Body of pancreas (tissue), 4 donors: ENCODE measurements at regions not wholly inside any gene's neighbourhood (a gene's known extent, or its start where the extent isn't known, plus 50 kb on each side); places are given as distances from the start of the nearest gene placed in this dataset.

Source experiments
- POLR2A ChIP-seq, 3 donors: fragments of 450-650 bp; IDR thresholded peaks; one replicate each; pipeline ENCODE4 v1.6.1; 2016; ENCODE audit warnings: antibody characterized with exemption in 3 of 3, mild to moderate bottlenecking in 2 of 3
- TF ChIP-seq, protein P1 (sequence below), 7 experiments: fragments of 450-650 bp in 4 of 7; fragments of 200-600 bp in 3 of 7; sonication (generic) in 3 of 7; IDR thresholded peaks; one replicate each; pipeline ENCODE4 v1.5.1; 2016 to 2019; ENCODE audit warnings: antibody characterized with exemption in 7 of 7

- TF ChIP-seq, protein P1, sequence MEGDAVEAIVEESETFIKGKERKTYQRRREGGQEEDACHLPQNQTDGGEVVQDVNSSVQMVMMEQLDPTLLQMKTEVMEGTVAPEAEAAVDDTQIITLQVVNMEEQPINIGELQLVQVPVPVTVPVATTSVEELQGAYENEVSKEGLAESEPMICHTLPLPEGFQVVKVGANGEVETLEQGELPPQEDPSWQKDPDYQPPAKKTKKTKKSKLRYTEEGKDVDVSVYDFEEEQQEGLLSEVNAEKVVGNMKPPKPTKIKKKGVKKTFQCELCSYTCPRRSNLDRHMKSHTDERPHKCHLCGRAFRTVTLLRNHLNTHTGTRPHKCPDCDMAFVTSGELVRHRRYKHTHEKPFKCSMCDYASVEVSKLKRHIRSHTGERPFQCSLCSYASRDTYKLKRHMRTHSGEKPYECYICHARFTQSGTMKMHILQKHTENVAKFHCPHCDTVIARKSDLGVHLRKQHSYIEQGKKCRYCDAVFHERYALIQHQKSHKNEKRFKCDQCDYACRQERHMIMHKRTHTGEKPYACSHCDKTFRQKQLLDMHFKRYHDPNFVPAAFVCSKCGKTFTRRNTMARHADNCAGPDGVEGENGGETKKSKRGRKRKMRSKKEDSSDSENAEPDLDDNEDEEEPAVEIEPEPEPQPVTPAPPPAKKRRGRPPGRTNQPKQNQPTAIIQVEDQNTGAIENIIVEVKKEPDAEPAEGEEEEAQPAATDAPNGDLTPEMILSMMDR (IDR thresholded peaks at IDR 0.05): no peak
- no peak for TF ChIP-seq POLR2A (IDR thresholded peaks at IDR 0.05)
These were observed 1322.0 kb upstream of the CELF4 start for GRCh38 chr18:38887671-38888020.
